NCI-H345 treated with DMSO at 0.1 percent for 48 hours (cell line): ENCODE measurements at regions not wholly inside any gene's neighbourhood (a gene's known extent, or its start where the extent isn't known, plus 50 kb on each side); places are given as distances from the start of the nearest gene placed in this dataset.

Source experiments
- DNase-seq: peaks from one replicate; lab custom pipeline; 2025; ENCODE audit not compliant: unreplicated experiment; lab: John Stamatoyannopoulos, UW

DNA sequence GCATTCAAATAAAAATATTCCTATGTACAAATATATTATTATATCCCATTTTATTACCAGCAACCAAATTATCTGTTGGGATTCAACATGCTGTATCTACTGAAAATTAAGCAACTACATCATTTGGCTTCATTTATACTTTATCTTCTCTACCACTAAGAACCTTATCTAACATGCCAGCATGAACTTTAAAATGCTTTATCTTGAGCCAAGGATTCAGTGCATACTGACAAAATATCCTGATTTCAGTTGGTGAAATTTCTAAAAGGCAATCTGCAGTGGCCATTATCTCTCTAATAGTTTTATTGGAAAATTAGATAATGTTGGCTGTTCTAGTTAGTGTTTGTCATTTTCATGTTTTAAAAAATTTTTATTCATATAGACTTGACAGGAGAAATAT is 1149.9 kb downstream of the KCNT2 start:
- DNase-seq: no peak

DNA sequence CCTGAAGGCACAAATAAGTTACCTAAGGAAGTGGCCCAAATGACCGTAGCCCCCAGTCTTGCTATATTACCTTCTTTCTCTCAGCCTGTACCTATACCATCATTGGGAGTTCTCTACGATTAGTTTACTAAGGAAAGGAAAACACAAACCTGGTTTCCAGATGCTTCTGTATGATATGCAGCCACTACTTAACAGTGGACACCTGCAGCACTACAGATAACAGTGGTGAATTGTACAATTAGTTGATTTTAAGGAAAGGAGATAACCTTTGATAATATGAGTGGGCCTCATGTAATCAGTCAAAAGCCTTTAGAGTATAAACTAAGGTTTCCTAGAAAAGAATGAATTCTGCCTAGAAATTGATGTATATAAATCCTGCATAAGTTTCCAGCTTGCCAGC is 1157.4 kb downstream of the KCNT2 start:
- no peak for DNase-seq

DNA sequence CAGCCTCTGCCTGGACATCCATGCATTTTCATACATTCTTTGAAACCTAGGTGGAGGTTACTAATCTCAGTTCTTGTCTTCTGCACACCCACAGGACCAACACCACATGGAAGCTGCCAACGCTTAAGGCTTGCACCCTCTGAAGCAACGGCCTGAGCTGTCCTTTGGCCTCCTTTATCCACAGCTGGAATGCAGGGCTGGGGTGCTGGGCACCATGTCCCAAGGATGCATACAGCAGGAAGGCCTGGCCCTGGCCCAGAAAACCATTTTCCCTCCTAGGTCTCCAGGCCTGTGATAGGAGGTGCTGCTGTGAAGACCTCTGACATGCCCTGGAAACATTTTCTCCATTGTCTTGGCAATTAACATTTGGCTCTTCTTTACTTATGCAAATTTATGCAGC is 1168.6 kb downstream of the KCNT2 start:
- no peak for DNase-seq

DNA sequence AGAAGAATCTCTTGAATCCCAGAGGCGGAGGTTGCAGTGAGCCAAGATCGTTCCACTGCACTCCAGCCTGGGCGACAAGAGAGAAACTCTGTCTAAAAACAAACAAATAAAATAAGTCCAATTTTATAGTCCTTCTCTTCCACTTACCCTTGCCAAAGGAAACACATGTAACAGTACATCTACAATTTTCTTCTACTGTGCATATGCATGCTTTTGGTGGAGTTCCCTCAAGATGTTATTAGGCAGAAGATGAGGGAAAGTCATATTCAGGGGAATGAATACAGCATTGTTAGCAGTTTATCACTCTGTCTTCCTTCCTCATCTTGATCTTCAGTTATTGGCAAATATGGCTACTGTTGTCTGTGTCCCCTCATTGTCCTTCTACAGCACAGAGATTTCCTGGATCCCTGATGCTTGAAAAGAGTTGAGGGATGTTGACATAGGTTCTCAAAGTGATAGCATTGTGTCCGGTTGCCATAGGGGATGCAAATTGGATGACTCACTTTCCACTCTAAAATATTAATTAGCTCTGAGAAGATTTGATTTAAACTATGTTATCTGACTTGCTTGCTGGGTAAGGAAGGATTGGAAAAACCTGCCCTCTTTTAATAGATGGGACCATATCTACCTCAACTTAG is 1173.6 kb downstream of the KCNT2 start:
- DNase-seq: no peak

DNA sequence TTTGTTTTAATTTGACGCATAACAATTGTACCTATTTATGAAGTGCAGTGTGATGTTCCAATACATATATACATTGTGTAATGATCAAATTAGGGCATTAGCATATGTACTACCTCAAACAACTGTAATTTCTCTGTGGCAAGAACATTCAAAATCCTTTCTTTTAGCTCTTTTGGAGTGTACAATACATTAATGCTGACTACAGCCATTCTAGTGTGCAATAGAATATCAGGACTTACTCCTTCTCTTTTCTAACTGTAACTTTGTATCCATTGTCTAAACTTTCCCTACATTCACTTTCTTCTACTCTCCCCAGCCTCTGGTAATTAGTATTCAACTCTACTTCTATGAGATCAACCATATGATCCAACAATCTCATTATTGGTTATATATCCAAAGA is 1177.4 kb downstream of the KCNT2 start:
- DNase-seq: no peak

DNA sequence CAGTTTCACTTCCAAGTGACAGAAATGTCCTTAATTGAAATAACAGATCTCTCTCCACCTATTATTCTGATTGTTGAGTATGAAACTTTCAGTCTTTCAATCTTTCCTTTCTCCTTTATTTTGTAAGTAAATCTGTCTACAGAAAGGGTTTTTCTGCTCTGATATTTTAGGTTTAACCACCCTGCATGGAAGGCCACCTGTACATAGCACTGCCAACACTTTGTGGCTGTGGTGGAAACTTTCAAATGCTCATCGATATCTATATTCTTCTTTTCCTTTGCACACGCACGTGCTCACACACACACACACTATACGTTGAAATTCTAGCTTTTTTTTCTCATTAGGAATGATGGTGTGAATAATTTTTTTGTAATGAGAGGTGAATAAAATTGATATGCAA is 1179.3 kb downstream of the KCNT2 start:
- DNase-seq: no peak

DNA sequence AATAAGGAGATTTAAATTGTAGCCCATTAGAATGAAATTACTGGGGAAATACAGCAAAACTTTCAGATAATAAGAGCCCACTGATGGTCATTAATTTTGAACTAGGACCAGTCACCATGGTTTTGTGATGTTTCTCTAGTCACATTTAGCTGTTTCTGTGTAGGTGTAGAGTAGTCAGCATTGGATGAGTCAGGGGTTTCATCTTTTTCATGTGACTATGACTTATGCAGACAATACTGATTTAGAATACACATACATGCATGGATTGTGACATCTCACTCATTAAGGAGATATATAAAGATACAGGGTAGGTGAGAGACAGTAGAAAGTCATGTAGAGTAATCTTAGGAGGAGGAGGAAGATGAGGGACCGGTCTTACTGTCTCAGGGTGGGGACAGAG is 1192.7 kb downstream of the KCNT2 start:
- no peak for DNase-seq

DNA sequence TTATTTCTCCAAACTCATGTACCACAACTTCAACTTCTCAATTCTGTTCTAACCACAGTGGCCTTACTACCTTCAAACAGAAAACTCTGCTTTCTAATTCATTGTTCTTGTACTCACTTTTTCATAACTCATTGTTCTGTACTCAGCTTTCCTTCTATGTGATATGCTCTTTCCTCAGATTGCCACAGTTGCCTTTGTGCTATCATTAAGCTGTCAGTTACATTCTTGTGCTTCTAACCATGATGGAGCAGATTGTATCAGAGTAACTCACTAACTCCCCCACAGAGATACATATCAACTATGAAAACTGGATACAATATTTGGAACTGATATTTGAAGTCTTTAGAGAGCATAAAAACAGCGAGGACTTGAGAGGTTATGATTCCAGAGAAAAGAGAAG is 1213.7 kb downstream of the KCNT2 start:
- DNase-seq: no peak

DNA sequence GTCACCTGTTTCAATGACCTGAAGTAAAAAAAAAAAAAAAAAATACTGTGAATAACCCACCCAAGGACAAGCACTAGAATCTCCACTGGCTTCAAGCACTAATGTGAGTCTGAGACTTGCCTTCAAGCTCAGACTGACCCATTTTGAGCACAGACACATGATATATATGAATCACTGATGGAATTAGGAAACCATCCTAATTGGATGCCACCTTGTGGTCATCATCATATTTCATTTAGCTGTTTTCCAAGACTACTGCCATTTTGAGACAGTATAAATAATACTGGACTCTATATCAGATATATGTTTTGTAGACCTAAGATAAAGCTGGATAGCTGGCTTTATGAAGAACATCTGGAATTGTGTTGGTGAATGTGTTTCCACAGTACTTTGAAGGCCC is 1232.0 kb downstream of the KCNT2 start:
- no peak for DNase-seq

DNA sequence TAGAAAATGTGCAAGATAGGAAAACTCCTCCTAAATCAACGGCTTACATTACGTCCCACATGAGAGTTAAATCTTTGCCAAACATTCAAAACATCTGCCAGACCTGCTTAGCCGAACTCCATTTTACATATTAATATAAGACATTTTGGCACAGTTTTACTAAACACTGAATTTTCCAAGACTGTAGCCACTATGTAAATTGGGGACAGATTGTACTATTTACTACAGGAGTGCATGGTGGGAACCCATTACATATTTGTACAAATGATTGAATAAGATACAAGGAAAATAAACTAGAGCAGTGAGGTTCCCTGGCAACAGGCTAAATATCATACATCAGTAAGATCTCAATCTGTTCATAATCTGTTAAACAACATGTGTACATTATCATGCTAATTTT is 1234.4 kb downstream of the KCNT2 start:
- DNase-seq: no peak

DNA sequence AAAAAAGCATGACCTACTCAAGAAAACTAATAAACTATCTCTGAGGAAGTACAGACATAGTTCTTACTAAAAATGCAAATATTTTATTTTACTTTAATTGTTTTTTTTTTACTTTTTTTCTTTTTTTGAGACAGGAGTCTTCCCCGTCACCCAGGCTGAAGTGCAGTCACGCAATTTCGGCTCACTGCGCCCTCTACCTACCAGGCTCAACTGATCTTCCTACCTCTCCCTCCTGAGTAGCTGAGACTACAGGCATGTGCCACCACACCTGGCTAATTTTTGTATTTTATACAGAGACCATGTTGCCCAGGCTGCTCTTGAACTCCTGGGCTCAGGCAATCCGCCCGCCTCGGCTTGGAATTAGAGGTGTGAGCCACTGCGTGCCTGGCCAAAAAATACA is 1263.1 kb downstream of the KCNT2 start:
- no peak for DNase-seq

DNA sequence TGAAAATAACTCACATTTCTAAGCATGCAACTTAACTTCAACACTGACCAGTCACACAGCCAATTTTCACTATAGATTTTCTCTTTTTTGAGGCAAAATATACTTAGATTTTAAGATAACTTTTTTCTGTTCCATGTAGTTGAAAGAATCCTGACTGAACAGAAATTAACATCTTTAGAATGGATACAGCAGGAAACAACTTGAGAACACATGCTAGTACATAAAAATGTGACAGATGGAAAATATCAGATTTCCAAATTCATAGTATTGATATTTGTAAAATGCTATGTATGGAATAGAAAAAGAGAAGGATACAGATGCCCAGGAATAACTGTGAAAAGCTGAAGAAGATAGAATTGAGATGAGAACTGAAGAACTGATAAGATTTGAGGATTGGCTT is 1270.6 kb downstream of the KCNT2 start:
- DNase-seq: no peak

DNA sequence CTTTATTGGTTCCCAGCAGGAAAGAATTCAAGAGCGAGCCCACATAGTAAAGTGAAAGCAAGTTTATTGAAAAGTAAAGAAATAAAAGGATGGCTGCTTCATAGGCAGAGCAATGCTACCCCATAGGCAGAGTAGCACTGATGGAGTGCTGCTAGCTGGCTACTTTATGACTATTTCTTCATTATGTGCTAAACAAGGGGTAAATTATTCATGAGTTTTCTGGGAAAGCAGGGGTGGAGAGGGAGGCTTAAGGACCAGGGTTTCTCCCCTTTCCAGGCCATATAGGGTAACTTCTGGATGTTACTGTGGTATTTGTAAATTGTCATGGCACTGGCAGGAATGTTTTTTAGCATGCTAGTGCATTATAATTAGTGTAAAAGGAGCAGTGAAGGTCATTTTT is 1271.4 kb downstream of the KCNT2 start:
- DNase-seq: no peak

DNA sequence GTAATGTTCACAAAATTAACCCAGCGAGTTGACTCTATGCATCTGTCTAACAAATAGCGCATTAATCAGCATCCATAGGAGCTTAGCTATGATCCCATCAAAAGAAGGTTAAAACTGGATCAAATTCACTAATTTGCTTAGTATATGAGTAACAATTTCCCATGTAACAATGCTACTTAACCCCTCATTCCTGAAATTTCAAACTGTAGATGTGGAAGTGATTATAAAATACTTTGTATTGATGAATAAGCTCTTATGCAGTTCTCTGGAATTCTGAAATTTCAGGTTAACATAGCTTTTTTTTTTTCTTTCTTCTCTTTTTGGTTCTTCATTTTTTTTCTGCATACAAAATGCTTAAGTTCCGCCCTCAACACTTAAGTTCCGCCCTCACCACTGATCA is 1272.7 kb downstream of the KCNT2 start:
- no peak for DNase-seq

DNA sequence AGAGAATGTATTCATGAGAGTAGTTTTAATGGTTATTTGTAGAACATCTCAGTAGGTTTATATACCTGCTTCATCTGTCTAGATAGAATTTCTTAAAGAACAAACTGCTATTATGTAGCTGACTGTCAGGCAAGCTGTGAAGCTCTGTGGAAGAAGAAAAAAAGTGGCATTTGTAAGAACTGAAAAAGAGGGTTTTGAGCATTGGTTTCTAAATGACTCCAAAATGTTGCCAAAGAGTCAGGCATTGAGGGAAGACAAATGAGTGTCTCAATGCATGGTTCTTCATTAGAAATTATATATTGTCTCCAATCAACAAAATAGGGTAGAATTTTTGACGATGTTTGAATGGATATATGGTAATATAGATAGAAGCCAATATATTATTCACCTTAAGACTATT is 1276.1 kb downstream of the KCNT2 start:
- no peak for DNase-seq

DNA sequence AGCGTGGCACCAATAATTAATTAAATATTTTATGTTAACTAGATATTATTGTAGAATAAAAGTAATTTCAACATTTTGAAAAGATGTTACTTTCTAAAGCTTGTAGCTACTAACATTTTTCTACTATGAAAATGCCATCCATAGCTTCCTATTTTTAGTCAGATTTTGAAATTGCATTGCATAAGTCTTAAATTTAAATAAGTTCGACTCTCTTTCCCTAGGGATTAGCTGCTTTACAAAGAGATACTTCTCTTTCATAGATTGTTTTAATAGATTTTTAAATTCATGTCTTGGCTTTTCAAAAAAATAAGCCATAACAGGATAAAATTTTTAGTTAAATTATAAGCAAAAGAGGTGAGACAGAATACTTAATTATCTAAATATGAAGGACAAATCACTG is 1279.6 kb downstream of the KCNT2 start:
- no peak for DNase-seq

DNA sequence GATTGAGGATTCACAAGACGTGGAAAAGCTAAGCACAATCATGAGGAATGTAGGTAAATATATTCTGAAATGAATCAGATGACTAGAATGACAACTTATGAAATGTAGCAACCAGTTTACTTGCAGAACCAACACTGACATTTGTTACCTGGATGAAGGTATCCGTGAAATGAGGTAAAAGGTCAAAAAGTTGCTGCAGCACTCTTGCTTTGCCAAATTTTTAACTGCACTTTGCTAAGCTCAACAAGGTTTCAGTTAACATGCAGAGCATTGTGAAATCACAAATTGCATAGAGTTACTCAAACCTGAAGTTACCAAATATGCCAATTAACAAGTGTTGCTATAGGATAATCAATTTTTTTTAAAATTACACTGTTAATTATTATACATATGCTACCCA is 1280.1 kb downstream of the KCNT2 start:
- no peak for DNase-seq

DNA sequence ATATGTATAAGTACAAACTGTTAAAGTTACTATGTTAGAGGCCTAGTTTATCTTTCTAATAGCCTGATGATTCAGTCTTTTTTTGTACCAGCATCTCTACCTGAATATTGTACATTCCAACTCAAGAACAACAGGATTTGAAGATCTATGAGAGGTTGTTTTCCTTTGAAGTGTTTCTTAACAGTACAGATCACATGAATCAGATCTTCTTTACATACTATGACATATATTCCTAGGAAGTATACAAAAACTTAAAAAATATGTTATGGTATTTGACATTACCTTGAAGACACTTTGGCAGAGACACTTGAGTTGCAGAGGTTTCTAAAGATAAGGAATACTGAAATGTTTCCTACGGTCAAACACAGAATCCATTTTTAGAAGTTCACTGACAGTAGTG is 1280.9 kb downstream of the KCNT2 start:
- DNase-seq: no peak

DNA sequence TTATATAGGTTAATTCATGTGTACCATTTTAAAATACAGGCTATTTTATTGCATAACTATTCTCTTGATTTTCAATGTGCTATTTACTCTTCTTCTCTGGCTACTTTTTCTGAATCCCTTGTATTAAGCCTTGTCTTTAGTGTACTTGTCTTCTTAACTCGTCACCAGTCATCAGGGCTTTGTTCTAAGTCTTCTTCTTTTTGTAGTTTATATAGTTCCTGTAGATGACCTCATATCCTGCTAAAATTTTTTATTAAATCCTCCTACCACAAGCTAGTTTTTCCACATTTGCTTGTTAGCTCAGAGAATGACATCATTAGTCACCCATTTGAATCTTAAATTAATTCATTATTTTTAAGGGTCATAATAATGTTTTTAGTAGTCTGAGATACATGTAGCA is 1281.9 kb downstream of the KCNT2 start:
- no peak for DNase-seq

DNA sequence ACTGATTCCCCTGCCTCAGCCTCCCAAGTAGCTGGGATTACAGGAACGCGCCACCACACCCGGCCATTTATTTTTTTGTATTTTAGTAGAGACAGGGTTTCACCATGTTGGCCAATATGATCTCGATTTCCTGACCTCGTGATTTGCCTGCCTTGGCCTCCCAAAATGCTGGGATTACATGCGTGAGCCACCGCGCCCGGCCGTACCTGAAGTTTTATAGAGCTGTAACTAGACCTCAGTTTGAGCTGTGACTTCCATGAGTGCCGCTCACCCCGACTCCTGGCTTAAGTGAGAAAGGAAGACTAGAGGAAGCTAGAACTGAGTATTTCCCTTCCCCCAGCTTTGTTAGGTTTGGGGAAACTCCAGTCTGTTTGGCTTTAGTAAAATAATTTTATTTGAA is 1283.1 kb downstream of the KCNT2 start:
- no peak for DNase-seq

DNA sequence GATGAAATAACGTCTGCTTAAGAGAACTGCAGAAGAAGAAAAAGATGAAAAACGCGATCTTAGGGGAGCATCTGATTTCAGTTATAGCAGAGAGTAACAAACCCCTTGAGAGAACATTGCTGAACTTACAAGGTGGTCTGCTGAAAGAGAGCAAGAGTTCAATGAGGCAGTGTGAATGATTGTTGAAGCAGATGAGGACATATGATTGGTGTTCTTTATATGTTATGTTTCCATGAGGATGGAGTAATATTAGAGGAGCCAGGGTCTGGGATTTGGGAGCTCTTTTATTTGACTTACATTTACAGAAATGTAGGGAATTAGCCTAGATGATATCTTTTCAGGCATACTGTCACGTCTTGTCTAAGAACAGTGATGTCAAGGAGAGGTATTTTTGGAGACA is 1302.0 kb downstream of the KCNT2 start:
- no peak for DNase-seq

DNA sequence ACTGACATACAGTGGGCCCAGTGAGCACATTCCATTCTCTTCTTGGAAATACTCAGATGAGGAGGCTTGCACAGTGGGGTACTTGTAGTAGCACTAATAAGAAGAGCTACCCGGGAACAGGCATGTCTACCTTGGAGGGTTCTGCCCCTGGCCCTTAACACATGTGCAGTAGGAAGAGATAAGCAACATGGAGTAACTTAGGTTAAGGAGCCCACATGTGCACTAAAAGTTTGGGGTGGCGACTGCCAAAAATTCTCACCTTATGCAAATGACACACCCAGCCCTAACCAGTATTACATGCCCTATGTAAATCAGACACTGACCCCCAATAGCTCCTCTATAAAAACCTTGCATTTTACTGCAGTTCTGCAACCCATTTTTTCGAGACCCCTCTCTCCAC is 1313.3 kb downstream of the KCNT2 start:
- no peak for DNase-seq

DNA sequence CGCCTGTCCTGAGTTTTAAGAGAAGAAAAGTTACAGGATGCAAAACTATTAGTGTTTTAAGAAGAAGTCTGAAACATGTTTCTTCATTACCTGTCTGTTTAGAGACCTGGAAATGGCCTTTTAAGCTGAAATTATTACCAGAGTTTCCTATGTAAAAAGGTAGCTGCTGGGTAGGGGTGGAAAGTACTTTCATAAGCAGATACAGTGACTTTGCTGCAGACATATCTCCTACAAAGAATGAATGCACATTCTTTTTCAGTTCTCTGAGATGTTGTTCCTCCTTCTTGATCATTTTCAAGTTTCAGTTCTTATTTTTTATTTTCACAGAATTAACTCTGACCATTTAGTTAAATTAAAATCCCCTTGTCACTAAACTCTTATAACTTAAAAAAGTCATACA is 1329.6 kb downstream of the KCNT2 start:
- DNase-seq: no peak

DNA sequence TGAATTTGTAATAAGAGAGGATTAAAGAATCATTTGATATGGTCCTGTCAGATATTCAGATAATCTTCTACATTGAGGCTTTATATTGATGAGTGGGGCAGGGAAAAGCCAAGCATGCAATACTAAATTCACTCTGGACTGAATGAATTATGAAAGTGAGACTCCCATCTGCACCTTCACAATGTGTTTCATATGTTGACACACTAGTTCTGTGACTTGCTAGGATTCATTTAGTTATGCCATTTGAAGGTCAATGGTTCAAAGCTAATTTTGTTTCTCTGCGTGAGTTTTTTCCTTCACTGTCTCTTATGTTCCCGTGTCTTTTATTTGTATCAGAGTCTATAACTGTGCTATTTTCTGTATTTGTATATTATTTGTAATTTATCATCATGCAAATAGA is 1332.5 kb downstream of the KCNT2 start:
- no peak for DNase-seq
